ENCODE measurements at regions not wholly inside any gene's neighbourhood (a gene's known extent, or its start where the extent isn't known, plus 50 kb on each side); places are given as distances from the start of the nearest gene placed in this dataset.
A peak's percentile ranks its signal among the peaks of the same experiment; 100 is the strongest.

DNA sequence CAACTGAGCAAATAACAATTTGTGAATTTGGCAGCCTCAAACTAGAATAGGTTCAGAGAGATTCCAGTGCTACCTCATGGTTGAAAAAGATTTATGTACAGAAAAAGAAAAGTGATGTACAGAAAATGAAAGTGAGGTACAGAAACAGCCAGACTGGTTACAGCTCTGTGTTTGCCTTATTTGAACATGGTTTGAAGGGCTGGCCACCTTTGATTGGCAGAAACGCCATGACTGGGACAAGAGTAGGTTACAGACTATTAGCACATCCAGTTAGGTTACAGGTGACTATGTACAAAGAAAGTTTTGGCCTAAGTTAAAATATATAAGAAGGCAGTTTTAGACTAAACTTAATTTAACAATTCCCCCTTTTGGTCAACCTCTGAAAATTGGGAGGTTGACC is 309.4 kb downstream of the BTG1 start:
- no peak for DNase-seq

DNA sequence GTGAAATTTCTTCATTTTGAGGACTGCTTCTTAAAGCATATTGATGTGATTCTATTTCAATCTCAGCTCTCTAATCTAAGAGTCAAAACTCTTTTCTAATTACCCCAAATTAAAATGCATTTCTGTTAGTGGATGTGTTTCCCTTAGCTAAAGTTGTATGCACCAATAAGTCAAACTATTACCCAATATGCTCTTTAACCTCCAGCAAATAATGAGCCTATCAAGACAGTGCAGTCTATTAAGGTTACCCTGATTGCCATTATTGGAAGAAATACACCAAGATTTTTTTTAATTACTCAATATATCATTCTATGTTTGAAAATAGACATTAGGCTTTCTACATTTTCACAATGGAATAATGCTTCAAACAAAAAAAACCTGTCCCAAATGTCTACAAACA is 310.0 kb downstream of the BTG1 start:
- no peak for DNase-seq

DNA sequence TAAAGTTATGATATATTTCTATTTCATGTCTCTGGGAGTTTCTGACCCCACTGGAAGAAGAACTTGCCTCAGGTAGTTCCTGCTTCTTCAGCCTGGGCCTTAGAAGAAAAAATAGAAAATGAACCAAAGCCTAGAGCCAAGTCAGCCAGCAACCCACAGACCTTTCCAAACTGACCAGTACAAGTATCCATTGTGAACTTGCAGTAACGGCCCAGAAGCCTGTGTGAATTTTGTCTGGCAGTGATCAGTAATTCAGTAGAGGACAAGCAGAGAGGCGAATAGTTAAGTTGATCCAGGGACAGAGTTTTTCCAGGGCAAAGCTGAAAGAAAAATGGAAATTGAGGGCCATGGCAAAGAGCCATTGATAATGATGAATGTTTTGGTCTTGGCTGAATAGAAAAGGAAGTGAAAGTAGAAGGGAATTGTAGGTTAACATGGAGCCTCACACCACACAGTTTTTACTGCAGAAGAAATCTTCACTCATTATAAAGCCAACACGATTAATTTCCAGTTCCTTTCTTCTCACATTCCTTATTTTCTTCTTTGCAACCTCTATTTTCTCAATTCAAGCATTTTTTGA is 311.8 kb downstream of the BTG1 start:
- no peak for DNase-seq

DNA sequence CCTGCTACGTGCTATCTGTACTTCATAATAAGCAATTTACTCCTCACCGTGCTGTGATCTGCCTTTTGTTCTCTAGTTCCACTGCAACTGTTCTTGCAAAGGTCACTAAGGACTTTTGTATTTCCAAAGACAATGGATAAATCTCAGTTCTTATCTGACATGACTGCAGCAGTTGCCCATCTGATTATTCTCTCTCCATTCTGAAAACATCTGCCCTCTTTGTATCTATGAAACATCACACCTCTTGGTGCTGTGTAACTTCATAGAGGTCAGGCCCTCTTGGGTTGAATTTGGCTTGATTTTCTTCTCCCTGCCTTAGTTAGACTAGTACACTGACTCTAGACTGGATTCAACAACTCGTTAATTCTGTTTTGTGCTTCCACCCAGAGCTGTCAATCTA is 319.6 kb downstream of the BTG1 start:
- no peak for DNase-seq

DNA sequence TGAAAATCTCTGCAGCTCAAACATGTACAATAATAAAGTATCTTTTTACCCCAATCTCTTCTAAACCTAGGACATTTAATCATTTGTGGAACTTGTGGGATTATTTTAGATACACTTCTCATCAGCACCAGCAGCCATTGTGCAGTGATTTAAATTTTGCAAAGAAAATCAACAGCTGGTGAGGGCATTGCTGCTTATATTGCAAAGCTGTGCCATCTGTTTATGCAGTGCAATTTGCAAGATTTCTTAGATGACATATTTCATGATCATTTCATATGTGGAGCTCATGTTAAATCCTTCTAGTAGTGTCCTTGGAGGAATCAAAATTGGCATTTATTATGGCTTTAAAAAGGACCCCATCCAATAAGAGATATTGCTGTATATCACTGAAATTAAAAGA is 320.7 kb downstream of the BTG1 start:
- DNase-seq, result no peak

DNA sequence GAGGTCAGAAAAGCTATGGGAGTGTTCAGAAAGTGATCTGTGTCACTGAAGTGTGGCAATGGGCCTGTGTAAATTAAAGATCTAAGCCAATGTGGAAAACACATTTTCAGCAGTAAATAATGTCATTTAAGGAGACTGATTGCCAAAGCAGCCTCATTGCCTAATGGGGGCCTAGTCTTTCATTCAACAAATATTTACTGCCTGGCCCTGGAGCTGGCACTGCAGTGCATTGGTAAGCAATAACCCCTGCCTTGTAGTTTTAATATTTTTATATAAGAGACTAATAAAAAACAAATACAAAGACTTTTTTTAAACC is 326.6 kb downstream of the BTG1 start:
- DNase-seq, result no peak

DNA sequence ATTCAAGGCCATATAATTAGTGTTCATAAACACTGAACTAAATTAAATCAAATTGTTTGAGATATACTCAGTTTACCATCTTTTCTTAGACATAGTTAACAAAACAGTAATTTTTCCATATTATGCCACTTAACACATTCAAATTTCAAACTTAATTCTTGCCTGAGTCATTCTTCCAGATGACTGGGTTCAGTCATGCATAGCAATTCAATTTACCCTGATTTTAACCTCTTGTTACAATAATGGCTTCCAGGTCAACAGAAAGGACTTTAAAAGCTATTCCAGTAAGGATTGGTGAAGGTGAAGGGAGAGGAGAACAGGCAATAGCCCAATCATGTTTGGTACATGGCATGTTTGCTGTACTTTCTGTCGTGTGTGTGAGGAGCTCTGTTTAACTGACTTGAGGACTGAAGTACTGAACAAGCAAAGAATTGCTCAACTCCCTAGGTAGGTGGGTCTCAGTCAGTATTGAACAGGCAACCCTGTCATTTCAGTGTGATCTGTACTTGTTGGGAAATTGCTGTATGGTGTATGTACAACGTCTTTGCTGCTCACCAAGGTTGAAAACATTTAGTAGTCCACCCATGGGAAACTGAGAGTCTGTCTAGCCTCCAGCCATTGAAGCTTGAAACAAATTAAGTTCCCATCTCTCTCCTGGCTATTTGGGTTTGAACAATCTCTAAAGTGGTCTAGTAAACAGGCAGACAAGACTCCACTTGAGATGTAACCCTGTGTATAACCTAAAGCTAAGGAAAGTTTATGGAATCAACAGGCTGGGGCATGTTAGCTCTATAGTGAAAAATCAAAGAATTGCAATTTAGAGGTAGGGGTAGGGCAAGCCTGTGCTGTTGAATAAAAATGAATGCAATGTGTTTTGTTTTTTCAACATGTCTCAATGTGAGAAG is 327.2 kb downstream of the BTG1 start:
- DNase-seq, result no peak

DNA sequence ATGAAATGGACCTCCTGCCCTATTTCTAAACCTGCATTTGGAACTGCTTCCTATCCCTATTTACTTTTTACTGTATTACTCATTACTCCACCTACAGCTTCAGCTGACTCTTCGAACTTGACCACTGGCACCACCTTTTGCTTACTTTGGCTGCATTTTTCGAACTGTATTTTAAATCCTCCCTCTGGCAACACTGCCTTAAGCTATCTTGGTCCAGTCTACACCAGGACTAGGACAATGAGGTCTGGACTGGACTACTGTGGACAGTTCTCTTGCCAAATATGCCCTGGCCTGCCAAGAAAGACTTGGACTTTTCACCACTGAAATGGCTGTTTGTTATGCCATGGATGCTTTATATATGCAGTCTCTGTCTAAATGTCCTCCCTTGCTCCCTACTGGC is 328.1 kb downstream of the BTG1 start:
- no peak for DNase-seq

DNA sequence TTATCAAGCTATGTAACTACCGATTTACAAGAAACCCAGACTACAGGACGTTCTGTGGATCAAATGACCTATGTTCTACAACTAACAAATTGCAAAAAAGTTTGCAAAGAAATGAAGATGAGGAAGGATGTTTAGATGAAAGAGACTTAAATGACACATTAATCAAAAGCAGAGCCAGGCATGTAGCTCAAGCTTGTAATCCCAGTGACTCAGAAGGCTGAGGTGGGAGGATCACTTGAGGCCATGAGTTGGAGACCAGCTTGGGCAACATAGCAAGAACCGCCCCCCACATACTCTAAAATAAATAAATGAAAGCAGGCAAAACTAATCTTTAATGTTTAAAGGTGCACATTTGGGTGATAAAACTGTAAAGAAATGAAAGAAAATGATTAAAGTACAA is 331.9 kb downstream of the BTG1 start:
- no peak for DNase-seq

DNA sequence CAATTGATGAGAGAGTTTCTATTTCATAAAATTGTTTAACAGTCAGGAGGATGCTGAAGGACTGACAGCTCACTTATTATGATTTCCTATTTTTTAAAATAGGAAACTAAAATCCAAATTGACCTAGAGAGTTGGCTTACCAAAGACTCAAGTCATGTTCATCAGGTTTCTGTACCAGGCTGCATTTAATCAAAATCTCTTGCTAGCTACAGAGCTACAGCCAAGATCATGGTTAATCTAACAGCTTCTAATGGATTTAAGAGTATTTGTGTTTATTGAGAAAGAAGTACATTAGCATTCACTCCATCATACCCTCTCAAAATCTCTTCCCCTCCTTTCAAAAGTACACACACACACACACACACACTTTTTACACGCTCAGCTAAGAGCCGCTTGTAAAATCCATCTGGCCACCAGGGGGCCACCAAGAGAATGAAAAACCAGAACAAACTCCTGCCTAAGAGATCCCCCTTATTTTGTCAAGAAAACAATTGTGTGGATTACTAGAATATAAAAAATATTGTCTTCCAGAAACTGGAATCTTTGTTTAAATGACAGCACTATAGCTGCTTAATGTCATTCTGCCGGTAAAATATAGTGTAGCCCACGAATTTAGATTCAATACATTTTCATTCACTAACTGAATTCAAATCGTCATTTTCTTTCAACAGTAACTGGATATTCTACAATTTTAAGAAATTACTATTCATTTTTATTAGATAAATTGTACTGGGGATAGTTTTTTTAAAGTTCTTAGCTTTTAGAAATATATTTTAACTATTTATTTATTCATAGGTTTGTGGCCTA is 334.0 kb downstream of the BTG1 start:
- peak; percentile 79 for DNase-seq

DNA sequence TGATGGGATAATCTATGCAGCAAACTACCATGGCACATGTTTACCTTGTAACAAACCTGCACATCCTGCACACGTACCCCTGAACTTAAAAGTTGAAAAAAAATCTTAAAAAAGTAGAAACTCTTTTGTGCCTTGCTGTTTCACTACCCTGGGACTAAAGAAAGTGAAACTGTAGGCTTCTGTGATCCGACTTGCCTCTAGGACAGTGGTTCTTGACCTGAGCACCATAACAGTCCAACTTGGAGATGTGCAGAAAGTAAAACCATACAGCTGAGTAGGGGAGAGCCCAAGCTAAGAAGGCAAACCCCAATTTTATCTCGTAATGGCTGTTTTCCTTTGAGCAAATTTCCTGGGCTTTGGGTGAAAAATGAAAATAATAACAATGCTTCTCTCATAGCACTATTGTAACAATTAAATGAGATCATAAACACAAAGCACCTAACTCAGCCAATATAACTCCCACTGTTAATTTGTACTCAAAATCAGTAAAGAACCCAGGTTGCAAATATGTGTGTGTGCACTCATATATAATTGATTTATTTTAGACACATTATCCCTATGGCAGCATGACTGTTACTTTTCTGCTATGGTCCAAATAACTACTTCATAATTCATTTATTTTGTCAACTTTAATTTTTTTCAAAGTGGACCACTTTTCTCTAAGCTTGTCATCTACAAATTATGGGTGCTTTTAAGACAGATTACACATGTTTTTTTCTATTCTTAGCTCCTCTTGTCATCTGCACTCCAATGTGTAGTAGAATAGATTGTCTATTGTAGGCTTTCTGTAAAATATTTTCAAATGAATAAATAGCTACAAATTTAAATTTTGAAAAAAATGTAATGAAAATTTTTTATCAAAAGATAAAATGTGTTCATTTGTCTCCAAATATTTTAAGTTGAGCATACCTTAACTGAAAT is 334.9 kb downstream of the BTG1 start:
- DNase-seq, result no peak

DNA sequence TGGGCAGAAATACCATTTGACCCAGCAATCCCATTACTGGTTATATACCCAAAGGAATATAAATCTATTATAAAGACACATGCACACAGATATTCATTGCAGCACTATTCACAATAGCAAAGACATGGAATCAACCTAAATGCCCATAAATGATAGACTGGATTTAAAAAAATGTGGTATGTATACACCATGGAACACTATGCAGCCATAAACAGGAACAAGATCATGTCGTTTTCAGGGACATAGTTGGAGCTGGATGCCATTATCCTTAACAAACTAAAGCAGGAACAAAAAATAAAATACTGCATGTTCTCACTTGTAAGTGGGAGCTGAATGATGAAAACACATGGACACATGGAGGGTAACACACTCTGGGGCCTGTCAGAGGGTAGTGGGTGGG is 335.6 kb downstream of the BTG1 start:
- no peak for DNase-seq

DNA sequence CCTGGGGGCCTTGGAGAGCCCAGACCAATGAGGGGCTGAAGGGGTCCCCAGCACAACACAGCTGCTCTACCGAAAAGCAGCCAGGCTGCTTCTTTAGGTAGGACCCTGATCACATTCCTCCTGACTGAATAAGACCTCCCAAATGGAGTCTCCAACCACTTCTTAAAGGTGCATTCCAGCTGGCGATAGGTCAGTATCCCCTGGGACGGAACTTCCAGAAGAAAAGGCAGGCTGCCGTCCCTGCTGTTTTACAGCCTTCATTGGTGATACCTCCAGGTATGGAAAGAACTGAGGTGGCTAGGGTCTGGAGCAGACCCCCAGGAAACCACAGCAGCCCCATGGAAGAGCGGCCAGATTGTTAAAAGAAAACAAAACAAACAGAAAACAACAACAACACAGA is 340.6 kb downstream of the BTG1 start:
- DNase-seq, result no peak

DNA sequence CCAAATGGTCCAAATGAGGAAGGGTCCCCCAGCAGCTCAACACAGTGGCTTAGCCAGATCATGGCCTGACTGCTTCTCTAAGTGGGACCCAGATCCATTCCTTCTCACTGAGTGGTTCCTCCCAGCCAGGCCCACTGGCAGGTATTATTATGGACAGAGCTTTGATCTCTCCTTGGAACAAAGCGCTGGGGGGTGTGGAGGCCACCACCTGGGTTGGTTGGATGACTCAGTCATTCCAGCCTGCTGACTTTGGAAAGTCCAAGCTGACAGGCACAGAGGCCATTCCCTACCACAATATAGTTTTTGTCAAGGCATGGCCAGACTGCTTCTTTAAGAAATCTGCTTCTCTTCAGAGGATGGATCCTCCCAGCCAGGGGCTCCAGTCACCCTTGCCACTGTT is 341.1 kb downstream of the BTG1 start:
- no peak for DNase-seq

DNA sequence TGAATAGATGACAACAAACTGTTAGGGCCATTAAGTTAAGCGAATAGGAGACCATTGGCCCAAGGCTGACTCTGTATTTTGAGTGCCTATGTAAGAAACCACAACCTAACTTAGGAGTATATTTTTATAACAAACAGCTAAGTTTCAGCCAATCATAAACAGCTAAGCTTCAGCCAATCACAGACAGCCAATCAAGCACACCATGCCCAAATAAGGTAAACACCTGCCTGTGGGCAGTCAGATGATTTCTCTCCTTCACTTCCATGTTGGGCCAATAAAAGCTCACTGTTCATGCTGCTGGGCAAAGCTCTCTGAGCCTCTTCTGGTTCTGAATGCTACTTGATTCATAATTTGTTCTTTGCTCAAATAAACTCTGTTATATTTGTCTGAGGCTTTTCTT is 344.6 kb downstream of the BTG1 start:
- DNase-seq, result no peak

DNA sequence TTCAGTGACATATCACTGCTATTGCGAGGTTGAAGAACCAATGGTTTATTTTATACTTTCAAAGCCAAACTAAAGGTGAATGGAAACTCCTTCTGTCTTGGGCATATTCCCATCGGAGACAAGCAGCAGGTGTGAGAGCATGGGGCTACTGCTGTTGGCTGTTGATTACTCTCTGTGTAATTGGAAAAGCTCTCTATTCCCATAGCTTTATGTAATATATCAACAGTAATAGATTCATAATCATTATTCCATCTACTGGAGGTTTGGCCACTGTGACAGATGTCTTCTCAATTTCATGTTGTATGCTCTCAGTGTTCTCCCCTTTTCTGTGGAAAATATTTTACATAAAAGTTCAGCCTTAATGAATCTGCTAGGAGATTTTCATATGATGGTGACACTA is 352.0 kb downstream of the BTG1 start:
- DNase-seq, result no peak

DNA sequence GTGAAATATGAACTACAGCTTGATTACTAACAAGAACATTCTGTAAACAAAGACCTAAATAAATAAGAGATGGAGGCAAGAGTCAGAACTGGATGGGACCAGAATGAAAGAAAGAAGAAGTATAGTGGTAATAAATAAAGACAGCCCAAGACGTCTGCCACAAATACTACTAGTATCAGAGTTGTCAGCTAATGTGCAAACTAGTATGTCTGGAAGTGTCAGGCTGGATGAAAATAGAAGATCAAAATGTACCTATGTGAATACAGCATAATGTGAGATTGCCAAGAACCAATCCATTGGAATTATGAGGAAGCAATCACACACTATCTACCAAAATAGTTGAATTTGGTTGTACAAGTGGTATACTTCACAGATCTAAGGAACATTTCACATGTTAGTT is 353.0 kb downstream of the BTG1 start:
- DNase-seq, result no peak

DNA sequence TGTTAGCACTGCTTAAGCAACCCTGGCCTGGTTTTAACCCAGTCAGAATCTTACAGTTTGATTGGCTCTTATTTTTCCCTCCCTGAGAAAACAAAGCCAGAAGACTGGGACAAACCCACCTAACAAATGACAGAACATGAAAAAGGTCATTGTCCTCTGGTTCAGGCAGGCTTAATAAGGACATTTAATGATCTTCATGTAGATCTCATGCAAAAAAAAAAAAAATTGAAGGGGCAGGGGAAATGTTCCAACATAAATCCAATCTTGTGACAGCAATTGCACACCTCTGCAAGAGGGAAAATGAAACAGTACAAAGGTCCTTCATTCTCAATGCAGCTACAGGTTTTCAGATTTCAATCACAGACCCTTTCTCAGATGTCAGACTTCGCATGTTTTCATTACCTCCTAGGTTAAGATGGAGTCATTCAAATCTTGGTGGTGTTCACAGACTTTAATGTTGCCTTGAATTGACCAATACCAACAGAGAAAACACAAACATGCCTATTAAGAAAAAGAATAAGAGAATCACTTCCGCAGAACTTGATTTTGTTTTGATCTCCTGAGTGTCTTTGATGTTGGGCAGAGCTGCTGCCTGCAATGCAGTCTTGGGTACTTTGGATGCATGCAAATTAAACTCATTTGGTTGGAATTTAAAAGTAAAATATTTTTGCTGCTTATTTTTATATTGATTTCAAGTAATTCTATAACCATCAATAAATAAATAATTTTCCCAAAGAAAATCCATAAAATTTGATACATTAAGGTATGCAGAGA is 359.0 kb downstream of the BTG1 start:
- no peak for DNase-seq

DNA sequence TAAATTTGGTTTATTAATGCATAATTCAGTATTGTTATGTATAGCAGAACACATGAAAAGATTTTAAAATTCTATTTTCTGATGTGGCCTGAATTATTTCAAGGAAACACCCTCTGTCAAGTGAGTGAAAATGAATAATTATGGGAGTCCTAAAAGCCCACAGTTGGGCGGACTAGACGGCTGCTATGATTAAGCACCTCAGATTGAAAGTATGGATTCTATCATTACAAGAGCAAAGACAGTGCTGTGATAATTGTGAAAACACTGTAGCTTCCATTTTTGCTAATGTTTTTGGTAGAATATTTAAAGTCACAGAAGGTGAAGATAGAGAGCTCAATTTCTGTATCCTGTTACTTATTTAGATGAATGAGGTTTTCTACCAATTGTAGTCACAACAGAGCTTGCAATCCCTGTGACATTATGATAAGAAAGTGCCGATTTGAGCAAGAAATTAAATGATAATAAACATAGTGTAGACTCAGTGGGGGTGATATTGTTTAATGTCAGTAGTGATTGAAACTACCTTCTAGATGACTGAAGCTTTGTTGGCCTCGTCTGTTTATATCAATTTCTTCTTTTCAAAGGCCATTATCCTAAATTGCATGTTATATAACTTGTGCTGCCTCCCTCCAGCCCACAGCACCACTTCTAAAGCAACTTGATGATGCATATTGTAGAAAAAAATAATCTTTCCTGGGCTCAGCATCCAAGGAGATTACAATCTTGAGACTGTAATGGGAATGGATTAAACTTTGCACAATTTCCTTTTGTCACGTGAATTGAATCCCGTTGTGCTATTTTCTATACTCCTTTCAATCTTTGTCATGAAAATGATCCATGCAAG is 359.8 kb downstream of the BTG1 start:
- DNase-seq, result peak; percentile 11

DNA sequence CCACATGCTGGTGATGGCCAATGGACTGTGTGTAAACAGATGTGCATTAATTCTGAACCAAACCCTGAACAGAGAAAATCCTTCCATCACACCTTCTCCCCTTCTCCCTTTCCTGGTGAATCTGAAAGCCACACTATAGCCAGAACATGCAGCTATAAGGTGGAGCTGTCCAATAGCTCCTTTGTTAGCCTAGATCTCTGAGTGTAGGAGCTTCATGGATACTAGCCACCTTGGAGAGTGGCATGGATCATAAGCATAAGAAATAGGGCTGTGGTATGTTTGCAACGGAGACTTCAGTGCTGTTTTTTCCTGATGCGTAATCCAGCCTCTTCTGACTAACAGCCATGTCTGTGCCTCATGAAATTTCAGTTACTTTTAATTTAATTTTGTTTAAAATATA is 364.5 kb downstream of the BTG1 start:
- no peak for DNase-seq

DNA sequence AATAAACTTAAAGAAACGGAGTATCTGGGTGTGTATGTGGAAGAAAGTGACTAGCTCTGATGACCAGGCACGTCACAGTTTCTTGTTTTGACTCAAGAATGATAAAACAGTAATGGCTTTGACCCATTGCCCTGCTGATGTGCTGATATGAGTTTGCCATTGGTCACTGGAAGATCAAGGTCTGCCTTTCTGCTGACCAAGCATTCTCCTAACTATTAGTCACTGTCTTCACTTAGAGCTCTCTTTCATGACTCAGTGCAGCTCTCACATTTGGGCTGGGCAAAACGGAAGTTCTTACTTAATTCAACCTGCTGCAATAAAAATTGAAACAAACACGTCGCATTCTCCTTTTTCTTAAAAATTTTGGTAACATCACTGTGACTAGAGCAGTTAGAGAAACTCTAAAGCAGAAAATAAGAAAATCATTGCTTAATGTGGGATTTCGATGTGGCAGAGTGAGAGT is 366.7 kb downstream of the BTG1 start:
- DNase-seq, result peak; percentile 53

Measured in stimulated activated CD4-positive, alpha-beta T cell treated with anti-CD3 and anti-CD28 coated beads, Interleukin-15, amount 100 ng/mL, for 24 hours (primary cell).